GM18861 (cell line): ENCODE measurements at regions not wholly inside any gene's neighbourhood (a gene's known extent, or its start where the extent isn't known, plus 50 kb on each side); places are given as distances from the start of the nearest gene placed in this dataset.

Experiments used
- ATAC-seq: cut with Tn5 transposase; IDR thresholded peaks from one replicate; pipeline ENCODE4 v1.9.1; 2021; ENCODE audit not compliant: unreplicated experiment

DNA sequence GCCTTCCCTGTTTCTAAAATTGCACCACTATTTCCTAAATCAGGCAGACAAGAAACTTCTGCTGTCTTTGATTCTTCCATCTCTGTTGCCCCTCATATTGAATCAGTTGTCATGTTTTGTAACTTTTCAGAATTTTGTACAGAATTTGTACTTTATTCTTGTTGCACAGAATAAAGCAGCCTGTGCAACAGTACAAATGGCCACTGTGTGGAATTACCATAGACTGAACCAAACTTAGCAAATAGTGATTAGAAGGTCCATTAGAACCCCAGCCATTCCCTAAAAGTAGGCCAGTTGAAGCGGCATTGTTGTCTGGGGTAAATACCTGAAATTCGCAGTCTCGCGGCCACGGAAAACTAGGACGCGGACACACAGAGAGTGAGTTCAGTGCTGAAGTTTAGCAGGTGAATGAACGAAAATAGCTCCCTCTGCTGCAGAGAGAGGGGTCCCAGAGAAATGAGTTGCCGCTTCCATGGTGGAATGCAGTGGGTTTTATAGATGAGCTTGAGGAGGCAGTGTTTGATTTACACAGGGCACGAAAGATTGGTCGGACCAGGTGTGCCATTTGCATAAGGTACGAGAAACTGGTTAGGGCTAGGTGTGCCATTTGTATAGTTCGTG, 71.8 kb downstream of the C4orf33 start:
- no peak for ATAC-seq

- ATAC-seq: no peak
Measured at GRCh38 chr4:129172181-129172580, 76.2 kb downstream of the C4orf33 start.

- ATAC-seq: no peak
Measured at GRCh38 chr4:129176864-129177263, 80.9 kb downstream of the C4orf33 start.

DNA sequence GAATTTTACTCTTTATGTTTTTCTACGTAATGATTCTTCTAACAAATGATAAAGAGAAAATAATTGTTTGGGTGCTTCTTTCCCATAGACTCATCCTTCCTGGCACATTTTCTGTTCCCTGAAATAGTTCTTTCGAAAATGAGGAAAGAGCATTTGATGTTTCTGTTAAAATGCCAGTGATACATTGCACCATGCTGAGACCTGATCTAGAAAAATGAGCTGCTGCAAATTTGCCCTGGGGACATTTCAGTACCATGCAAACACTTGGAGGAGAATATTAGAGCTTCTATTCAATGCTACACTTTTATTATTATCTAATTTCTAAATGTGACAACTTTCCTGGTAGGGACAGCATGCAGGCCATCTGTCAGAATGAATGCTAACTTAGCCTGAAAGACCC, 83.3 kb downstream of the C4orf33 start:
- ATAC-seq: no peak

- no peak for ATAC-seq
Measured at GRCh38 chr4:129189630-129190029, 93.7 kb downstream of the C4orf33 start.

DNA sequence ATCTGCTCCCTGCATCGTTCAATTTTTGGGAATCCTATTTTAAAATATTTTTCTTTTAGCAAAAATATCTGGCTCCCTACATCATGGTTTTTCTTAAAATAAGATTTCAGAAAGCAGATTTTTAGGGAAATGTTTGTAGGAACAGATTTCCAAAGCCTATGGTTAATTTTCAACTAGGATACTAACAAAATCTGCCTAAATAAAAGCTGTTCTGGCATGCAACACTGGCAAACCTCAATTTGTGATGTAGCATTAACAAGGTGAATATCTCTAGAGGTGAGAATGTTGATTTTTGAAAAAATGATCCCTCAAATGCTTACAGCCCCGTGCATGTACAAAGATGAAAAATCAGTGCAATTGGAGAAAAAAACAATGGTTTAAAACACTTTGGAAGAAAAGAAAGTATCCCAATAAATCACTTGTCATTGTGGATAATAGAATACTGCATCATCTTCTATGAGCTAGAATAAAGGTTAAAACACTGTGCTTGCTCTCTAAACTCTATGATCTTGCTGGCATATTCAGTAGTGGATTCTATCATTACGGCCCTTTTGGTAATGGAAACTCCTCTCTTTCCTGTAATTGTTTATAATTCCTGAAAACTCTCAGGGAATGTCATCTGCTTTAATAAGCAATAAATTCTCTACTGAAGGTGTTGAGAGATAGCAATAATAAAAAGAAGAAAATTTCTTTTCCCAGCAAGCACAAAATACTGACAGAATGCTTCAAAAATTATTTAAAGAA, 97.6 kb downstream of the C4orf33 start:
- no peak for ATAC-seq

DNA sequence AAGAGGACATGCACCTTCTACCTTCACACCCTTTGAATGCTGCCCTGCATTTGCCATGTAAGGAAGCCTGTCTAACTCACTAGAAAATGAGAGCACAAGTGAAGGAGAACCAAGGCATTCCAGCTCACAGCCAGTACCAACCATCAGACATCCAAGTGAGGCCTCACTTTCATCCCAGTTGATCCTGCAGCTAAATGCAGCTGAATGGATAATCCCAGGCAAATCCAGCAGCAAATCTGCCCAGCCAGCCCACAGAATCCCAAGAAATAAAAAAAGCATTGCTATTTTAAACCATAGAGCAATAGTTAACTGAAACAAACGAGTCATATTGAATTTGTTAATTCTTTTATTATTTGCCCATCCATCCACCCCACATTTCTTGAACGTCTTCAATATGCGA, 112.5 kb downstream of the C4orf33 start:
- ATAC-seq: no peak

DNA sequence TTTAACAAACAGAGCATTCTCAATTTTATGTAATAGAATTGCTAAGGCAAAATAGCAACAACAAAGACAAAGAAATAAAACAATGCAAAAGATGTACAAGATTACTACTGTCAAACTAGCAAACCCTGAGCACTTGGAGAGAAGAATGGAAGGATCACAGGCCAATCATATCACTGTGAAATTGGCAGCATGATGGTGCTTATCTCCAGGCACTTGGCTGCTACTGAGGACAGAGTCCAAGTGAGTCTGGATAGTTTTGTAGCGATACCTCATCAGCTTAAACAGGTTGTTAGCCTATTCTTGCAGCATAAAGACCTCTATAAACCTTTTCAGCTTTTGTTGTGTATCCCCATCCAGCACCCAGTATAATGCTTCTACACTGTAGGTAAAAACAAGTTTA, 117.7 kb downstream of the C4orf33 start:
- no peak for ATAC-seq

DNA sequence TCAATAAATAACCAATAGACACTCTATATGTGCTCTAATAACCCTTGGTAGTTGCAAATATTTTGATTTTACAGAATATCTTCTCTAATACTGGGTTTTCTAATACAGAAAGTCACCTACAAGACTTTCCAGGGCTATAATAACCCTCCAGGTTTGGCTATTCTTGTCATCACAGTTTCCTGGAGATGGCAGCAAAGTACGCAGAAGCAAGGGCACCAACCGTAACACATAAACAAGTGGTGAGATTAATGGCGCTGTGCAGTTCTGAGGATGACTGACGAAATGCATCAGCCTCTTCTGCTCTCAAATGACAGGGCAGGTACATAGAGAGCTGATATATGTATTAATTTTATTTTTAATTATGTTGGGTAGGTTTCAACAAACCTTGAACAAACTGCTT, 122.4 kb downstream of the C4orf33 start:
- no peak for ATAC-seq

DNA sequence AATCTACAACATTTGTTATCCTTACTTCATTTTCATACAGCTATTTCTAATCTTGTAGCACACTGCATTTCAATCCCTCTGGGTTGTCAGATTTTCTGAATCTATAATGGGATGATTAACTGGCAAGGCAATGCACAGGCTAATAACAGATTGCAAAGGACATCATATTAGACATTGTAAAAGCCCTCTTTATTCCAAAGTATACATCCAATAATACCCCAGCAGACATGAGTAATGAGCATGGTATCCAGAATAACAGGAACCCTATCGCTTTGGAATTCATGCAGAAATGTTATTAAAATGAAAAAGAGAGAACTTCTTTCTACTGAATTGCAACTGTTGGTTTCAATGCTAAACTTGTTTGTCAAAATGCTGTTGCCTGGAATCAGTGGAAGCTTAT, 122.9 kb downstream of the C4orf33 start:
- ATAC-seq: no peak

- ATAC-seq: no peak
Measured at GRCh38 chr4:129220254-129220653, 124.3 kb downstream of the C4orf33 start.

DNA sequence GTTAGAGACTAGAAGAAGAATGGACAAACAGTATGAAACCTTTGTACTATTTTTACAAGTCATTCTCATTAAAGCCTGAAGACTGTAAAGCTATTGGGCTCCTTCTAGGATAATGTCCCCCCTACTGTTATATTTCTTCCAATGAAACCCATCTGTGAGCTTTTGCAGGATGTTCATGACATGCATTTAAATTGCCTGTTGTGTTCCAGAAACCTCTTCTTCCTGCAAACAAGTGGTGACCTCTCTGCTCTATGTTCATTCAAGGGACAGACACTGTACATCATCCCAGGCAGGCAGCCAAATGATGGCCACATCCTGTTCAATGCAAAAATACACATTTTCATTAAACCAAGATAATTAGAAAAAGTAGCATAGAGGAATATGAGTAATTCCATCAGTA, 128.0 kb downstream of the C4orf33 start:
- ATAC-seq: no peak

- no peak for ATAC-seq
Measured at GRCh38 chr4:129230846-129231245, 134.9 kb downstream of the C4orf33 start.

DNA sequence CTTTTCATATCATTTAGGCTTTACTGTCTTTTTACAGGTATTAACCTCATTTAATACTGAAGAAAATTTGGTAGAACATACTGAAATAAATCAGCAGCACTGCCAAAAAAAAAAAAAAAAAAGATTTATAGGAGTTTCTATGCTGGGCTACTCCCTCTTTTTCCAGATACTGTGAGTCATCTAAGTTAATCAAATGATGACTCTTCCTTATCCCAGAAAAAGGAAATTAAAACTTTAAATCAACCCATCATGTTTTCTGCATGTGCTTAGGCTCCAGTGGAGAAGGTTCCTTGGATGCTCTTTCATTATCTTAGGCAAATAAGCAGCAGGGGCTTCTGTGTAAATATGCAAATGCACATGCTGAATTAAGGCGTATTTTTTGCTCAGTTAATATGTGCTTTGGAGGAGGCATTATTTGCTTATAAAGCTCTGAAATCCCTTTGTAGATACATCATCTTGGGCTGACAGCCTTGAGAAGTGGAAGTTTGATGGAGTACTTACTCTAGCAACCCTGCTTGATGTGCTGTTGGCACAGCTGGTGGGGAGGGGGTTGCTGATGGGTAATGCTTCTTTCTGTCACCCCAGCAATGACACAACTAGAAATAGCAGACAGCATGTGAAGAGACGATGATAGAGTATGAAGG, 136.1 kb downstream of the C4orf33 start:
- no peak for ATAC-seq

GRCh38 chr4:129232589-129233337, 136.8 kb downstream of the C4orf33 start:
- ATAC-seq: no peak

DNA sequence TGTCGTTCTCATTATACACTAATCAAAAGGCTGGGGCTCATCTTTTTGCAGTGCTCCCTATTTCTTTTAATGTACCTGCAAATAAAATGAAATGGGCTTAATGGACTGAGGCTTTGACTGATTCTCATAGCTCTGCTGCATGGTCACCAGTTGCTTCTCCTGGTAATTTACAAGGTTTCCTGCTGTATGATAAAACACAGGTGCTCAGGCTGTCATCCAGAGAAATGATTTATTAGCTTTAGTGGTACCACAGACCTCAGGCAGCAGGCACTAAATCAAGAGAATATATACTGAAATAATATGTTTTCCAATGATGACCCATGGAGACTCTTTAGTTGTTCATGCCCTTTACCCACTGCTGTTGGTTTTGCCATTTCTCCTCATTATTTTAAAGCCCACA, 137.7 kb downstream of the C4orf33 start:
- no peak for ATAC-seq

GRCh38 chr4:129236351-129236750, 140.4 kb downstream of the C4orf33 start:
- no peak for ATAC-seq

GRCh38 chr4:129239088-129239487, 143.1 kb downstream of the C4orf33 start:
- ATAC-seq: no peak

DNA sequence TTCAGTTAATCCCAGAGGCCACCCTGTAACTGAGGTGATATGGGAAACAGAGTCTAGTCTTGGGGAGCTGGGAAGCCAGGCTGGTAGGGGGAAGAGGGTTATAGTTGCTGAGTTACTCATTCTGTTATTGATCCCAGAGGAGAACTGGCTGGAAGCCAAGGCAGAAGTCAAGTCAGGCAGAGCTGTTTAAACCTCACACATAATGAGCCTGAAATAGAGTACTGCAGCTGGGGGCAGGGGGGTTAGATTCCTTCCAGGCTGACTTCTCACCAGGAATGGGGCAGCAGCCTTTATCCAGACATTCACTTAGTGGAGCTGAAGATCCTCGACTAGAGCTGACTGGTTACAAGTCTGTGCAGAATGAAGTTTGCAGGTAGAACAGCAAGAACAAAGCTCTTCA, 144.9 kb downstream of the C4orf33 start:
- no peak for ATAC-seq

DNA sequence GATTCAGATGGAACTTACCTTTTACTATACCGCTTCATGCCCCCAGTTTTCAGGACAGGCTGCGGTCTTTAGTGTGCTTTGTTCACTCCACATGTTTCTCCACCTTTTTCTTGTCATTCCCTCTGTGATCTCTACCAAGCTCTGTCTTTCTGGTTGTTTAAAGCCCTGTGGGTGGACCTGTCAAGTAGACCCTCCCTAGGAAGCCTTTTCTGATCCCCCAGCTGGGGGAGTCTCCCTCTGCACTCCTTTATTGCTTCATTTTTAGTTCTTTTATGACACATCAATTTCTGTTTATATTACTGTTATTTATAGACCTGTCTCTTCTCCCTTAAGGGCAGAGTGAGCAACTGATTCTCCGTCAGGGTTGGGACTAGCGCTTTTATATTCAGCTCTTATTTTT, 150.2 kb downstream of the C4orf33 start:
- ATAC-seq: no peak

GRCh38 chr4:129246910-129247461, 151.0 kb downstream of the C4orf33 start:
- ATAC-seq: no peak
